Epithelial cell of prostate (primary cell): ENCODE measurements at regions not wholly inside any gene's neighbourhood (a gene's known extent, or its start where the extent isn't known, plus 50 kb on each side); places are given as distances from the start of the nearest gene placed in this dataset.

Experiments used
- DNase-seq: peaks from one replicate; pipeline ENCODE4 v3.0.0-alpha.2; 2011; ENCODE audit warnings: low read depth, low spot score
- H3K27ac ChIP-seq: fragments of 450-650 bp; 2 replicates; pipeline ENCODE4 v1.5.1; 2017; ENCODE audit warnings: mild to moderate bottlenecking

DNA sequence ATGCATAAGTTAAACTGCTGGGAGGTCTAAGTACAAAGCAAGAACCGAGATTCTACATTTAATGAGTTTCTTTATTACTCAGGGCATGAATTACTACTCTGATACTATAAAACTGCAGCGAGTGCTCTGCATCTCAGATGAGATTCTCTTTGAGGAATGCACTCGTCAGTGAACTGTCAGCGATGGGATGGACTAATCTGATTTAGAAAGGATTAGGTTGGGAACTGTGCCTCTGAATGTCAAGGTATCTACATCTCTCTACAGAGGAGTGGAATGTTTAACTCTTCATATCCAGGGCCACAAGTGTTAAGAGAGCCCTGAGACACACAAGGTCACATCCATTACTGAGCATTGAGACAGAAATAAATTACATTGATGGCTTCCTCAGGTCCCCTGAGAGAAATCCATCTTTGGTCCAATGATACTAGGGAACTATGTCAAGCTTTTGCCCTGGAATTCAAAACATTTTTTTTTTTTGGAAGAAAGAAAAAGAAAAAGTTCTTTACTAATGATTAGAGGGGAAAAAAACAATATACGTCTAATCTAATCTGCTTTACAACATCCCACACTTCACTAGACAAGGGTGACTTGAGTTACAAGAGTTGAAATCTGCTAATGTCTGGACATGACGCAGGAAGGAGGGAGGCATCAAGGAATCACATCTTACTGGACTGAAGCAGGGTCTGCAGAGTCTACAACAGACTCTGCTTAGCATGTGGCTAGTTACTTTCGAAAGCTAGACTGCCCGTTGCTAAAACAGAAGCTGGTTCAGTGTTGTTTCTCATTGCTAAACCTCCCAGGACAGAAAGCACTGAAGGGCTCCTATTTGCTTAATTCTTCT is 270.0 kb upstream of the TLE4 start:
- H3K27ac ChIP-seq = no peak overlapping the region
- no peak for DNase-seq

DNA sequence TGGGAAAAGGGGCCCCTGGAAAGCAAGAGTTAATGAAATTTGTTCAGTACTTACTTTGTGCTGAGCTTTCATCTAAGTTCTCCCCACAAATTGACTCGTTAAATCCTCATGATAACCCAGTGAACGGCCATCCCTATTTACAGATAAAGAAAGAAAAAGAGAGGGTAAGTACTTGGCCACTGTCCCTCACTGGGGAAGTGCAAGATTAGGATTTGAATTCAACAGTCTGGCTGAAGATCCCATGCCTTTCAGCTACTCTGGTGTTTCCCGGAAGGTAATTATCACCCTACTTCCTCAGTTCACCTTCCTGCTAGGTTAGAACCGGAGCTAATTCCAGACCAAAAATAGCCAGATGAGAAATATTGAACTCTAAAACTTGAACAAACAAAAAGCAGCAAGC is 269.2 kb upstream of the TLE4 start:
- no peak overlapping the region for H3K27ac ChIP-seq
- DNase-seq = no peak

DNA sequence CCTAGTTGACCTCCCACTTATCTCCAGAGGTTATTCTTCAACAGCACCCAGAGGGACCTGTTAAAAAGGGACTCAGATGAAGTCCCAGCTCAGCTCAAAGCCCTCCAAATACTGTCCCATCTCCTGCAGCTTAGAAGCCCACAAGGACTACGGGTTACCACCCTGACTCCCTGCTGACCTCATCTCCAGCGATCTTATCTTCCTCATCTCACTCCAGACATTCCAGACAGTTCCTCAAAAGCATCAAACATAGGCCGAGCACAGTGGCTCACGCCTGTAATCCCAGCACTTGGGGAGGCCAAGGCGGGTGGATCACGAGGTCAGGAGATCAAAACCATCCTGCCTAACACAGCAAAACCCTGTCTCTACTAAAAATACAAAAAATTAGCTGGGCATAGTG is 263.8 kb upstream of the TLE4 start:
- no peak overlapping the region for H3K27ac ChIP-seq
- DNase-seq = no peak

DNA sequence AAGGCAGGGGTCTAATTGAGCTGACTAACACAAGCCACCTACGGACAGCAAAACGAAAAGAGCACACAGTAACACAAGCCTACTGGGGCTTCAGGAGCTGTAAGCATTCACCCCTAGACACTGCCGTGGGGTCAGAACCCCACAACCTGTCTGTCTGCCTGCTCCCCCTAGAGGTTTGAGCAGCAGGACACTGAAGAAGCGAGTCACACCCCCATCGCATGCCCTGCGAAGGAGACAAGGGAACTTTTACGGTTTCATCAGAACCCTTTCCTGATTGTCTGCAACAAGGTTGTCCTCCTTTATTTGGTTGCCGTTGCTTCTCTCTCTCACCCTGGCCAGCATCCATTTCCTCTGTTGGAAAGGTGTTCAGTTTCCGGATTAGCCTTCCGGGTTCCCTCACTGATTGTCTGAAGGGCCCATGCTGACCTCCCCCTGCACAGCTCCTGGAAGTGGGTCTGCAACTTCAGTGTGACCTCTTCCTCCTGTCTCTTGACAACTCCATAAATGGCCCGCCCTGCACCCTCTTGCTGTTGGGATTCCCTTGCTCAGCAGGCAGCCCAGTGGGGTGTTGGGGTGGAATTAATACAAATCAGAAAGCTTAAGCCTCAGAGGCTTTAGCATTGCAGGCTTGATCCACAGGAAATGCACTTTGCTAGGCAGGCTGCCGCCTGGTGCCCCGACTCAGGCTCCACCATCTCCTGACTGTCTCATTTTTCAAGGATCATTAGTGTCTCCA is 258.9 kb upstream of the TLE4 start:
- no peak for DNase-seq
- no peak overlapping the region for H3K27ac ChIP-seq

- DNase-seq = no peak
- H3K27ac ChIP-seq = no peak overlapping the region
Observed at GRCh38 chr9:79325501-79325900, 246.3 kb upstream of the TLE4 start.

- DNase-seq = no peak
- no peak overlapping the region for H3K27ac ChIP-seq
Observed at GRCh38 chr9:79329861-79330260, 241.9 kb upstream of the TLE4 start.

DNA sequence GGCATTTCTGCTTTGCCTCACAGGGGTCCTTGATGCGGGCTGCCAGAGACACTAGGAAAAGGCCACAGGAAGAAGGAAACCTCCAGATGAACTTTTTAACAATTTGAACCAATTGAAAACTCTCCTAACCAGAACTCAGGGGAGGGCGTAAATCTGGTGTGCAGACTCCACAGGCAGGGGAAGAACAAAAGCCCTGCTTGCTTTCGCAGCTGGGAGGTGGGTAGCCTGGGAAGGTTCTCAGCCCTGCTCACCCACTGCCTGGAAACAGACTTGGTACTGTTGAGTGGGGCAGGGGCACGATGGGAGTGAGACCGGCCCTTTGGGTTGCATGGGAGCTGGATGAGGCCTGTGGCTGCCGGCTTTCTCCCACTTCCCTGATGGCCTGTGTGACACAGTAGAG is 237.8 kb upstream of the TLE4 start:
- DNase-seq = no peak
- H3K27ac ChIP-seq = no peak overlapping the region

DNA sequence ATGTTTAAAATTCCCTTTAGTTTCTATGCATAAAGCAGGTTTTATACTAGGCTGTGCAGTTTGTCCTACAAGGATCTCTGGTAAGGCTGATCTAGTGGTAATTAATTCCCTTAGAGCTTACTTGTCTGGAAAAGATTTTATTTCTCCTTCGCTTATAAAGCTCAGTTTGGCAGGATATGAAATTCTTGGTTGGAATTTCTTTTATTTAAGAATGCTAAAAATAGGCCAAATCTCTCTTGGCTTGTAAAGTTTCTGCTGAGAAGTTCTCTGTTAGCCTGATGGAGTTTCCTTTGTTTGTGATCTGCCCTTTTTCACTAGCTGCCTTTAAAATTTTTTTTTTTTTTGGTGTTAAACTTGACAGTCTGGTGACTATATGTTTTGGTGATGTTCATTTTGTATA is 237.1 kb upstream of the TLE4 start:
- no peak overlapping the region for H3K27ac ChIP-seq
- DNase-seq = no peak

DNA sequence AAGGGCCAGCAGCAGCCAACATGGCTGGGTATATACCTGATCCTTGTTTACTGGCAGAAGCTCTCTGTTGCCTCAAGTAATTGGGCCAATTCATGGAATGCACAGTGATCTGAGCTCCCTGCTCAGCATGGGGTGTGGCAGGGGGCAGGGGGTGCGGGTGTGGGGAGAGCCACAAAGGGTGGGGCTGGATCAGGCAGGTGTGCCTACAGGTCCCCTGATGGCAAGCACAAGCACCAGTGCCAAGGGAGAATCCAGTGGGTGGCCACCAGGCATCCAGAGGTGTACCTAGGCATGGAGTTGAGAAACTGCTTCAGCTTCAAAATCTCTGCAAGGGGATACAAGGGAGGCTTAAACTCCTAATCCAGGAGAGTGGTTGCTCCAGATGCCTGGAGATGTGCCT is 235.8 kb upstream of the TLE4 start:
- no peak overlapping the region for H3K27ac ChIP-seq
- DNase-seq = no peak

DNA sequence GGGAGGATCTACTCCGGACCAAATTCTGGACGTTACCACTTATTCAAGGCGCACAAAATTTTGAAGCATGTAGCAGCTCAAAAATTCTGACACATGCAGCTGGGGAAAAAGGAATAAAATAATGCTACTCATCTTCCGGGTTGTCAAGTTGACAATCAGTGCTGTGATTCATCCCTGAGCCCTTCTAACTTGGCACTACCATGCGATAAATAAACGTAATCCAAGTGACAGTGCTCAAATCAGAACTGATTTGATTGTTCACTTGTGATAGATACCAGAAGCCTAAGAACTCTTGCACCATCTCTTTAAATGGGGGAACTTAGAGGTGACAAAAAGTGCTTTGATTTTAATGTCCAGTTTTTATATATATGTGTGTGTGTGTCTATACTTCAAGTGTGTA is 230.2 kb upstream of the TLE4 start:
- DNase-seq = no peak
- no peak overlapping the region for H3K27ac ChIP-seq

DNA sequence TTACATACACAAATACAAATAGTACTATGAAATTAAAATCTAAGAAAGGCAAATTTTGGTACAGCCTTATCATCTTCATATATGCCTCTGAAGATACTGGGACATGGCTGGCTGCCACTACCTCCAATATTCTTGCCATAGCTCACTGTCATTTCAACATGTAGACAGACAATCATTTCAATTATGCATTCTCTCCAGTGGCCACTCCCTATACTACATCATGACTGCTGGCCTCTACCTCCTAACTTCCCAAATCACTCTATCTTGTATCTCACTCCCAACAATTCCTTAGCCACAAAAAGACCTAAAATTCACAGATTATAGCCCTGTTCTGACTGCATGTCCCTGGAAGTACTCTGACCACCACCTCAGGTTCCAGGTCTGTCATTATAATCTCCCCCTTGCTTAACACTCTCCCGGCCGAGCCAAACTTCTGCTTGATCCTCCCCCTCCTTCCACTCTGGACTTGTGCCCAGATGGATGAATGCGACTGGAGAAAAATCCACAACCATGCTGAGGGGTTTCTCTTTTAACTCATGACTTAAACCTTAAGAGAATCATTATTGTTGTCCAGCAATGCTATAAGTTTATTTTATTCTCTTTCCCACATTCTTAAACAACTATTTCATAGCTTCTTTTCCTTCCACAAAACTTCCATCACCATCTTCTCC is 225.3 kb upstream of the TLE4 start:
- no peak for DNase-seq
- no peak overlapping the region for H3K27ac ChIP-seq

GRCh38 chr9:79352322-79352721 is 219.4 kb upstream of the TLE4 start:
- H3K27ac ChIP-seq = no peak overlapping the region
- DNase-seq = no peak

- no peak overlapping the region for H3K27ac ChIP-seq
- no peak for DNase-seq
Observed at GRCh38 chr9:79353856-79354520, 217.8 kb upstream of the TLE4 start.

DNA sequence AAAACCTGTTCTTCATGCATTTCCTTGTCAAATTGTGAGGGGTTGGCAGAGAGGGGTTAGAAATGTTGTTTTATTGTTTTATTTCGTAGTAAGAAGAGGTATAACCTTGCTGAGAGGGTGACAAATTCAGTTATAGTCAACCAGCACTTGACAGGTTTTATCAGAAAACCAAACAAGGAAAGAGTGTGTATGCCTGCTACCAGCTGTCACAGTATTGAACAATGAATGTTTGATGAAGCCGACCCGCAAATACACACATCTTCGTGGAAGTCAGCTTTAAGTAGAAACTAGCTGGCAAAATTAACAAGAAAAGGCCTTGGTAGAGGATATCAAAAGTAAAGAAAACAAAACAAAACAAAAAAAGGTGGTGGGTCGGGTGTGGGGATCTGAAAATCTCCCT is 214.6 kb upstream of the TLE4 start:
- H3K27ac ChIP-seq = no peak overlapping the region
- no peak for DNase-seq

GRCh38 chr9:79357616-79358015 is 214.1 kb upstream of the TLE4 start:
- no peak for DNase-seq

GRCh38 chr9:79360387-79361347 is 211.1 kb upstream of the TLE4 start:
- DNase-seq = no peak
- H3K27ac ChIP-seq = no peak overlapping the region

More at GRCh38 chr9:79357616-79358015, 214.1 kb upstream of the TLE4 start:
- no peak overlapping the region for H3K27ac ChIP-seq

DNA sequence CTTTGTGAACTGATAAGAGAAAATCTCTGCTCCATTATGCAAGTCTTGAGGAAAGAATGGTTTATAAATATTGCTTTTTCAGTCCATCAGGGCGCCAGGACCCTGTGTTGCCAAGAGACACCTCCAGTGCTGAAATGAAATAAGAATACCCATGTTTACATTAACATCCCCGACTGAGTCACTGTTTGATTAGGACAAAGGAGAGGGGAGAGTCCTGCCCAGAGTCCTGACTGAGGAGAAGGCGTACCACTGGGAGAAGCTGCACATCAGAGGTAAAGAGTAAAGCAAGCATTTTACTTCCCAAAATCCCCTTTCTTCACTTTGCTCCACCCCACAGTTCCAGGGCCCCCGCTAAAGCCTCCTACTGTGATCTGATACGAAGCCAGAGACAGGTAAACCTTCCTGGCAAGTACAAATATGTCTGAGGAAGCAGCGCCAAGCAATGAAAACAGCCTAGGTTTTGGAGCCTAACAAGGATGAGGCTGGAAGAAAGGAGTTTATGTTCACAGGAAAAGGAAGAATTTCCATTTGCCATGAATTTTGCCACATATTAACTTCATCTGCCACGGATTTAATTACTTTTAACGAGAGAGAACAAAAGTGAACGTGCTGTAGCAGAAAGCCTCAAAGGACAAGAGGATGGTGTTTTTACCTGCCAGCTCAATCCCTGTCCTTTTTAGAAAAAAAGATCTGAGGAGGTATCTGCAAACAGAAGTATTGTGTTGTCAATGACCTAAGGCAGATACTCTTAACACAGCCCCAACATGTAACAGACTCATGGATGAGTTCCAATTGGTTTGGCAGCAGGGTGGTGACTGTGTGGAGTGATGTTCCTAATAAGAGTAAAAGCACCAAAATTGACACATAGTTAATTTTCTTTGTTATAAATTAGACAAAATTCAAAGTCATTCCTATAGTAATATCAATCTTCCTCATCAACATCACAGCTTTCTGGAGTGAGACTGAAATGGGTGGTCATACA is 209.4 kb upstream of the TLE4 start:
- no peak overlapping the region for H3K27ac ChIP-seq
- no peak for DNase-seq

DNA sequence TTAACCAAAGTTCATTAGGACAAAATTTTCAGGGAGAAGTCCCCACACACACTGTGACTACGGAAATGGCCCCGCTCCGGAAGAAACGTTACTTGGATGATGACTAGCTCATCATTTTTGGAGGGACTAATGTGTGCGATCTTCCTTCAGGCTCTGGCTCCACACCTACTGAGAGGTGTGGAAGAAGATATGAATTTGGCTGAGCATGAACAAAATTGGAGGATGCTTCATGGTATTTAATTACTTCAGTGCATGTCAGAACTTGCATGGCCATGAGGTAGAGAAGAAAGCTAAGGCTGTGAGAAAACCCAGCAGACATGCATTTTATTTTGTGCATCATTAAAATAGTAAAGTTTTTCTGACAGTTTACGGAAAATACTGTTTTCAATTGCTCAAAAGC is 202.1 kb upstream of the TLE4 start:
- DNase-seq = no peak
- H3K27ac ChIP-seq = no peak overlapping the region
